HepG2 (cell line): ENCODE measurements at regions not wholly inside any gene's neighbourhood (a gene's known extent, or its start where the extent isn't known, plus 50 kb on each side); places are given as distances from the start of the nearest gene placed in this dataset.

Experiments
- ATAC-seq: fragments of 200-7000 bp; cut with Tn5 transposase; 3 replicates; pipeline ENCODE4 v1.9.1; 2020; ENCODE audit warnings: mild to moderate bottlenecking, moderate library complexity
- BruUV-seq: library from RNA; stranded (reverse); fragments of 400-500 nt; replicated peaks from 2 replicates; lab custom pipeline; 2021; lab: Mats Ljungman, UMichigan
- CTCF ChIA-PET: fragments of 300-600 bp; formaldehyde crosslinking; extraction: SDS; loops from one replicate; lab custom pipeline; 2021; ENCODE audit warnings: low total read pairs, inconsistent platforms, low intra/inter-chr PET ratio; lab: Yijun Ruan, JAX
- POLR2A ChIA-PET: fragments of 350-600 bp; sonication (Branson Sonifier 250); formaldehyde crosslinking; loops from one replicate; lab custom pipeline; 2020; ENCODE audit warnings: antibody characterized with exemption, inconsistent platforms; lab: Yijun Ruan, JAX
- DNase-seq: peaks from one replicate; pipeline ENCODE4 v3.0.0-alpha.2; 2015; ENCODE audit warnings: low spot score
- FAIRE-seq: peaks from 3 replicates; lab custom pipeline; 2011; peaks lifted over from hg19 to GRCh38; lab: Jason Lieb, UNC
- H2AFZ ChIP-seq: one replicate; pipeline ENCODE4 v1.6.1; 2011; ENCODE audit warnings: low read length, inconsistent platforms
- H3K27ac ChIP-seq: fragments of 300-600 bp; 3 replicates; pipeline ENCODE4 v1.8.0; 2011; ENCODE audit warnings: mixed run types, mild to moderate bottlenecking, mixed read lengths, low read length, inconsistent platforms; ENCODE audit not compliant: insufficient read depth; ENCODE audit errors: extremely low read length
- H3K27me3 ChIP-seq, 2 experiments: fragments of 200-600 bp in 1 of 2; 2 replicates in 1 of 2; 3 replicates in 1 of 2; pipeline versions ENCODE4 v1.6.0 to v1.8.0; 2011; ENCODE audit warnings: low read length in 2 of 2, mild to moderate bottlenecking in 2 of 2, moderate library complexity in 2 of 2, inconsistent platforms in 1 of 2; ENCODE audit not compliant: insufficient read depth in 2 of 2, control insufficient read depth in 1 of 2
- H3K36me3 ChIP-seq, 2 experiments: fragments of 200-600 bp in 1 of 2; replicated peaks in 1 of 2; 2 replicates in 1 of 2; 3 replicates in 1 of 2; pipeline versions ENCODE4 v1.5.1 to v1.8.0; 2011; ENCODE audit warnings: low read length in 2 of 2, inconsistent platforms in 1 of 2; ENCODE audit not compliant: insufficient read depth in 2 of 2, control insufficient read depth in 1 of 2
- H3K4me1 ChIP-seq: 2 replicates; pipeline ENCODE4 v1.5.1; 2012; ENCODE audit warnings: low read length, inconsistent platforms; ENCODE audit not compliant: insufficient read depth
- H3K4me2 ChIP-seq: 2 replicates; pipeline ENCODE4 v1.6.0; 2011; ENCODE audit warnings: low read depth, low read length, inconsistent platforms
- H3K4me3 ChIP-seq, 3 experiments: fragments of 200-600 bp in 1 of 3; sonication (generic), shearing (Covaris generic) in 1 of 3; replicated peaks in 1 of 3; 2 replicates each; pipeline ENCODE4 v1.5.1; 2011 to 2016; ENCODE audit warnings: low read length in 3 of 3, inconsistent platforms in 2 of 3, low read depth in 2 of 3, mild to moderate bottlenecking in 2 of 3, control low read depth in 1 of 3, mixed read lengths in 1 of 3; ENCODE audit not compliant: insufficient read depth in 1 of 3
- H3K79me2 ChIP-seq: one replicate; pipeline ENCODE4 v1.6.1; 2011; ENCODE audit warnings: low read length, inconsistent platforms; ENCODE audit not compliant: insufficient read depth
- H3K9ac ChIP-seq: 2 replicates; pipeline ENCODE4 v1.6.0; 2011; ENCODE audit warnings: mild to moderate bottlenecking, low read depth, low read length, inconsistent platforms; ENCODE audit not compliant: insufficient read depth
- H3K9me3 ChIP-seq: 2 replicates; pipeline ENCODE4 v1.5.1; 2012; ENCODE audit warnings: mild to moderate bottlenecking, low read length
- H4K20me1 ChIP-seq: 2 replicates; pipeline ENCODE4 v1.6.0; 2011; ENCODE audit warnings: inconsistent platforms, mild to moderate bottlenecking, low read length, moderate library complexity; ENCODE audit not compliant: insufficient read depth
- ERF ChIP-seq: IDR thresholded peaks from 2 replicates; pipeline ENCODE4 v1.6.1; 2018; ENCODE audit warnings: missing biosample characterization, missing genetic modification reagents
- GATA4 ChIP-seq: sonication (generic); IDR thresholded peaks from 2 replicates; pipeline ENCODE4 v1.6.1; 2016; ENCODE audit warnings: antibody characterized with exemption, low read depth, borderline replicate concordance
- GMEB1 ChIP-seq: sonication (generic); formaldehyde crosslinking; IDR thresholded peaks from 2 replicates; pipeline ENCODE4 v1.5.1; 2020; ENCODE audit warnings: missing genetic modification reagents, mild to moderate bottlenecking, borderline replicate concordance
- KMT2A ChIP-seq: sonication (generic); formaldehyde crosslinking; IDR thresholded peaks from 2 replicates; pipeline ENCODE4 v1.4.0; 2020; ENCODE audit warnings: missing genetic modification reagents
- MTA3 ChIP-seq: sonication (generic); formaldehyde crosslinking; IDR thresholded peaks from 2 replicates; pipeline ENCODE4 v1.4.0; 2020; ENCODE audit warnings: missing genetic modification reagents
- PRPF4 ChIP-seq: fragments of 200-400 bp; formaldehyde crosslinking; IDR thresholded peaks from 2 replicates; pipeline ENCODE4 v1.6.1; 2016; ENCODE audit warnings: low read length, low read depth; ENCODE audit not compliant: poor library complexity, severe bottlenecking
- SOX5 ChIP-seq: IDR thresholded peaks from 2 replicates; pipeline ENCODE4 v1.6.1; 2016; ENCODE audit warnings: borderline replicate concordance
- TARDBP ChIP-seq: sonication (generic); formaldehyde crosslinking; IDR thresholded peaks from 2 replicates; pipeline ENCODE4 v1.8.0; 2022; ENCODE audit warnings: mild to moderate bottlenecking, missing genetic modification reagents
- TBX2 ChIP-seq: sonication (generic); formaldehyde crosslinking; IDR thresholded peaks from 2 replicates; pipeline ENCODE4 v1.5.0; 2020; ENCODE audit warnings: missing genetic modification reagents, mild to moderate bottlenecking, borderline replicate concordance
- ZNF468 ChIP-seq: sonication (generic); formaldehyde crosslinking; IDR thresholded peaks from 2 replicates; pipeline ENCODE4 v1.8.0; 2022; ENCODE audit warnings: mild to moderate bottlenecking, moderate library complexity, missing genetic modification reagents
- ZNF710 ChIP-seq: sonication (generic); formaldehyde crosslinking; IDR thresholded peaks from 2 replicates; pipeline ENCODE4 v1.5.0; 2020; ENCODE audit warnings: mild to moderate bottlenecking, missing genetic modification reagents, borderline replicate concordance
- WGBS: methylation state at CpG from one replicate; pipeline ENCODE4 v1.1.6; 2017; ENCODE audit warnings: low lambda C conversion rate; 5-methylcytosine and 5-hydroxymethylcytosine counted together
- in situ Hi-C: cut with HindIII; loops from 2 replicates; pipeline ENCODE4 v1.10.0; 2017; ENCODE audit warnings: low pct_unique_long_range_greater_than_20kb; ENCODE audit not compliant: extremely low pct_ligation_motif_present
- intact Hi-C: fragments of 100-400 bp; cut with micrococcal nuclease; formaldehyde crosslinking; loops from one replicate; pipeline ENCODE4 v1.10.0; 2022; ENCODE audit not compliant: unreplicated experiment

GRCh38 chr7:26916779-26917320, 52.5 kb upstream of the SKAP2 start:
- Histone ChIP-seq H3K27ac (no peak overlapping the region), H3K27me3 (peaks cover 0 to 1% of the 10 kb centered on the region in 2 experiments; a peak in 1 of 5 replicates), H3K9me3 (no peaks in the 10 kb centered on the region), H3K4me3 (no peak overlapping the region), H3K36me3 (no peaks in the 10 kb centered on the region), H4K20me1 (no peaks in the 10 kb centered on the region), H3K4me1 (peaks cover 7% of the 10 kb centered on the region; the same call in 1 of the 2 replicates), H3K9ac (no peak overlapping the region), H3K79me2 (no peaks in the 10 kb centered on the region), H3K4me2 (no peak overlapping the region), H2AFZ (no peak overlapping the region)
- no peak for DNase-seq
- WGBS: 23% methylated on average over 3 of the region's 3 CpGs
- POLR2A ChIA-PET: no interaction called here
- CTCF ChIA-PET: no interaction called here
- TF ChIP-seq TBX2 (CRISPR knock-in tag) (no peak), ERF (no peak), GATA4 (no peak), PRPF4 (no peak), KMT2A (CRISPR knock-in tag) (no peak), ZNF468 (CRISPR knock-in tag) (no peak), MTA3 (CRISPR knock-in tag) (no peak), ZNF710 (CRISPR knock-in tag) (no peak), TARDBP (CRISPR knock-in tag) (no peak), GMEB1 (no peak), SOX5 (CRISPR knock-in tag) (no peak)
- ATAC-seq: no peak
- intact Hi-C loops (no loop called here), in situ Hi-C loops (no loop called here)
- no peak for FAIRE-seq
- BruUV-seq: no TSS peak
